GM18507 (cell line): ENCODE measurements at regions not wholly inside any gene's neighbourhood (a gene's known extent, or its start where the extent isn't known, plus 50 kb on each side); places are given as distances from the start of the nearest gene placed in this dataset.

ENCODE experiments used
- DNase-seq: peaks from one replicate; pipeline ENCODE4 v3.0.0; 2011; ENCODE audit warnings: low read depth; ENCODE audit not compliant: insufficient read length; ENCODE audit errors: extremely low spot score
- FAIRE-seq: peaks from 2 replicates; lab custom pipeline; 2011; peaks lifted over from hg19 to GRCh38; lab: Jason Lieb, UNC

GRCh38 chr13:71967990-71968389 is 101.0 kb upstream of the DACH1 start:
- FAIRE-seq, result no peak
- DNase-seq, result no peak

- no peak for DNase-seq
- FAIRE-seq, result no peak
These were observed 97.6 kb upstream of the DACH1 start for GRCh38 chr13:71964491-71965100.

GRCh38 chr13:71962735-71963134 is 95.7 kb upstream of the DACH1 start:
- no peak for DNase-seq
- no peak for FAIRE-seq

GRCh38 chr13:71962126-71962525 is 95.1 kb upstream of the DACH1 start:
- no peak for FAIRE-seq

GRCh38 chr13:71949441-71949840 is 82.4 kb upstream of the DACH1 start:
- no peak for FAIRE-seq
- DNase-seq, result no peak

More at GRCh38 chr13:71962126-71962525, 95.1 kb upstream of the DACH1 start:
- no peak for DNase-seq

- FAIRE-seq, result no peak
- DNase-seq, result no peak
These were observed 72.2 kb upstream of the DACH1 start for GRCh38 chr13:71939186-71939585.

- no peak for DNase-seq
- FAIRE-seq, result no peak
These were observed 68.3 kb upstream of the DACH1 start for GRCh38 chr13:71935166-71935840.

GRCh38 chr13:71924931-71925330 is 57.9 kb upstream of the DACH1 start:
- no peak for DNase-seq
- no peak for FAIRE-seq

GRCh38 chr13:71922194-71922593 is 55.2 kb upstream of the DACH1 start:
- DNase-seq, result no peak
- FAIRE-seq, result no peak
